PC-9 (cell line): ENCODE measurements at regions not wholly inside any gene's neighbourhood (a gene's known extent, or its start where the extent isn't known, plus 50 kb on each side); places are given as distances from the start of the nearest gene placed in this dataset.

Source experiments
- CTCF ChIP-seq: fragments of 200-600 bp; sonication (generic); conservative IDR thresholded peaks from 2 replicates; pipeline ENCODE4 v1.6.1; 2017; ENCODE audit warnings: mixed run types, antibody characterized with exemption, mild to moderate bottlenecking, moderate library complexity
- EZH2 ChIP-seq: fragments of 200-600 bp; sonication (generic); IDR thresholded peaks from 2 replicates; pipeline ENCODE4 v1.8.0; 2017; ENCODE audit warnings: antibody characterized with exemption, low read depth

GRCh38 chr21:27831816-27832569 lies 865.1 kb upstream of the ADAMTS5 start:
- TF ChIP-seq CTCF (no peak), EZH2 (no peak)
